GM19455 (cell line): ENCODE measurements at regions not wholly inside any gene's neighbourhood (a gene's known extent, or its start where the extent isn't known, plus 50 kb on each side); places are given as distances from the start of the nearest gene placed in this dataset.
"Not testable (repeated sequence)": the region's sequence is repeated elsewhere in the genome, so short reads cannot be mapped to it uniquely, and the experiment has no call there.

Experiments used
- ATAC-seq: cut with Tn5 transposase; IDR thresholded peaks from one replicate; pipeline ENCODE4 v1.9.1; 2021; ENCODE audit not compliant: unreplicated experiment

DNA sequence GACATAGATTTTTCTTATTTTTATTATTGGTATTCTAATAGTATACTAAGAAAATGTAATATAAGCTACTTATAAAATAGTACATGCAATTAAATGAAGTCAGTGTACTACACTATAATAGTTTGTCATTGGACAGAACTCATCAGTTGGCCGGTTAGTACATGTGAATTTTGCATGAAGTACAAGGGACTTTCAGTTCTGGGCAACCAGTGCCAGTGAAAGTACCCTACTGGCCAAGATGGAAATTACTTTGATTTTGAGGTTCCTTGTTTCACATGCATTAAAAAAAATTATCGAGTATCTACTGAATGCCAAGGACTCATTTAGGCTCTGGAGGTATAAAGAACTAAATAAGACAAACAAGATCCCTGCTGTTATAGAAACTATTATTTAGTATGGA is 213.4 kb upstream of the ELL2 start:
- no peak for ATAC-seq

DNA sequence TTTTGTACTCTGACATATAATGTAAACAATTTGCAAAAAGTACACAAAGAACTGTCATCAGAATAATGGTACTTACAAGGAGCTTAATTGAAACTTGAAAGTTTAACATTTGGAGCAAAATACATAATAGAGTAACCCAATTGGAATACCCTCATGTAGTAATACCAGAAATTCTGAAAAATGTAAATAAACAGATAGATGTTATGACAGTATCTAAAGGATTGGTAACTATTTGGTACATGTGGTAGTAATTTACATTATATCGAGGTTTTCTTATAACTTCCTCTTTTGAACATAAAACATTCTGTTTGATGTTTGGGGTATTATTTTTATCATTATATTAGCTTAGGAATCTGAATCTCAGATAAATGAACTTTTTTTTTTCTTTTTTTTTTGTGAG is 211.7 kb upstream of the ELL2 start:
- ATAC-seq = no peak

DNA sequence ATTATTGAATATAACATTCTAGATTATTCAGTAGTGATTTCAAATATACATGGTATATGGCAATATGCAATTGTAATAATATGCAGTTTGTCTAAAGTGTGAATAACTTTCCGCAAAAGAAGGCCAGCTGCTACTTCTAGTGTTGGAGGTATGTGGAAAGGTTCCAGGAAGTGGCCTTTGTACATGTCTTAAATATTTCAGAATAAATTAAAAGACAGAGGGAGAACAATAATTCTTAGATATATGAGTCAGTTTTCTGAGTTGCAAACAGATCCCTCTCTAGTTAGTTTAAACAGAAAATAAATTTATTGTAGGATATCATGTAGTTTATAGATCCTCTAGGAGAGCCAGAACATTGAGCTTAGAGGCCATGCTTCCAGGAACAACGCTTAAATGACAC is 210.8 kb upstream of the ELL2 start:
- no peak for ATAC-seq

DNA sequence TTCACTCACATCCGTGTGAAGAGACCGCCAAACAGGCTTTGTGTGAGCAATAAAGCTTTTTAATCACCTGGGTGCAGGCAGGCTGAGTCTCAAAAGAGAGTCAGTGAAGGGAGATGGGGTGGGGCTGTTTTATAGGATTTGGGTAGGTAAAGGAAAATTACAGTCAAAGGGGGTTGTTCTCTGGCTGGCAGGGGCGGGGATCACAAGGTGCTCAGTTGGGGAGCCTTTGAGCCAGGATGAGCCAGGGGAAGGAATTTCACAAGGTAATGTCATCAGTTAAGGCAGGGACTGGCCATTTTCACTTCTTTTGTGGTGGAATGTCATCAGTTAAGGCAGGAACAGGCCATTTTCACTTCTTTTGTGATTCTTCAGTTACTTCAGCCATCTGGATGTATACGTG is 210.3 kb upstream of the ELL2 start:
- ATAC-seq = not testable (repeated sequence)

DNA sequence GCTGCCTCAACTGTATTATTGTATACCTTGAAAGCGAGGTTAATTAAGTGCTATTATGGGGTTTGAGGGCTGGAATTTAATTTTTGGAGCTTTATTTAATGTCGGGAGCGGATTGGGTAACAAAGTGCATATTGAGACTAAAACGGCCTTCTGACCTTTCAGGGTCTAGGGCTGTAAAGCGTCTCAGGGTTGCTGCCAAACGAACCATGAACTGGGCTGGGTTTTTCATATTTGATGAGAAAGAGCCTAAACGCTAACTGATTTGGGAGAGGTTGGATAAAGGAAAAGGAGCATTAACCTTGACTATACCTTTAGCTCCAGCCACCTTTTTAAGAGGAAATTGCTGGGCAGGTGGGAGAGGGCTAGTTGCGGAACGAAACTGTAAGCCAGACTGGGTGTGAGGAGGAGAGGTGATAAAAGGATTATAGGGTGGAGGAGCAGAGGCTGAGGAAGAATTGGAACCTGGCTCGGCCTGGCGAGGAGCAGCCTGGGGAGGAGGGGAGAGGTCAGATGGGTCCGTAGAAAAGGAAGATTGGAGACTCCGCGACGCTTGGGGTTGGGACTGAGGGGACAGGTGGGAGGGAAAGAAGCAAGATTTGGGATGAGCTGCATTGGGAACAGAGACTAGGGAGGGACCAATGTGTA is 209.0 kb upstream of the ELL2 start:
- not testable (repeated sequence) for ATAC-seq

DNA sequence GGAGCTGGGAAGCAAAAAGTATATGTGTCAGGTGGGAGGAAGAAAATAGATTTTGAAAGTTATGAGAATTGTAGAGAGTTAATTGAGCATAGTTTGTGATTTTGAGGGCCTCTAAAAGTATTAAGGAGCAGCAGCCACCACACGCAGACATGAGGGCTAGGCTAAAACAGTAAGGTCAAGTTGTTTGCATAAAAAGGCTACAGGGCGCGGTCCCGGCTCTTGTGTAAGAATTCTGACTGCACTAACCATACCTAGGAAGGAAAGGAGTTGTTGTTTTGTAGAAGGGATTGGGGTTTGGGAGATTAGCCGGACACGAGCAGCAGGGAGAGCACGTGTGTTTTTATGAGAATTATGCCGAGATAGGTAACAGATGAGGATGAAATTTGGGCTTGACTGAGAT is 207.2 kb upstream of the ELL2 start:
- not testable (repeated sequence) for ATAC-seq

DNA sequence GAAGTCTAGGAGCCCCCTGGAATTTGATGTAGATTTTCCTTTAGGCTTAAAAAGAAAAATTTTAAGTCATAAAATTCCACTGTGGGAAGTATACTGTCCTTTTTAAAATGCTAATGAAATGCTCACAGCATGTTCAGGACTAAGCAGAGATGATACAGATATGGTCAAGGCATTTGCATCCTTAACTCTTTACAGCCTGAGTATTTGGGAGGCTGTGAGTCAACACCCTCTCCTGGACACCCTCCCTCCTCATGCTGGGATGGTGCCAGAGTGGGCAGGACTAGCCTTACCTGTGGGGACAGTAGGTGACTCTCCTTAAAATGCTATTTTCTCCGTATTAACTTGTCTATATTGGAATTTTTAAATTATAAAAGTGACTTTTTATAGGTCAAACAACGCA is 197.4 kb upstream of the ELL2 start:
- ATAC-seq = no peak

DNA sequence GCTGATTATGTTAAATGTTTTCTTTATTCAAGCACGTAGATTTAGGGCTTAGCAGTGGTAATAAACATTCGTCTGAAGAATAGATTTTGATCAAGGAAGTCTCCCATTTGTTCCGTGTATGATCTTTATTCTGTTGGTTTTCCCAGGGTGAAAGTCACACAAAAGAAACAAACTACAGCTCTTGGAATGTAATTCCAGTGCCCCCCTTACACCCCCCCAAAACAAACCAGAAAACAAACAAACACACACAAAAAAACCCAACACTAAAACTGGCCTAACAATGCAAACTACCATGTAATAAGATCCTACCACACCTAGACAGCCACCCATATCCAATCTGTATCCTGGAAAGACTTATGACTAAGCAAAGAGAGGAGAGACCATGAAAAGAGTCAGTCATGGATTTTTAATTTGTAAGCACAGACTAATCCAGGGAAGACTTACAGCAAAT is 196.2 kb upstream of the ELL2 start:
- no peak for ATAC-seq

DNA sequence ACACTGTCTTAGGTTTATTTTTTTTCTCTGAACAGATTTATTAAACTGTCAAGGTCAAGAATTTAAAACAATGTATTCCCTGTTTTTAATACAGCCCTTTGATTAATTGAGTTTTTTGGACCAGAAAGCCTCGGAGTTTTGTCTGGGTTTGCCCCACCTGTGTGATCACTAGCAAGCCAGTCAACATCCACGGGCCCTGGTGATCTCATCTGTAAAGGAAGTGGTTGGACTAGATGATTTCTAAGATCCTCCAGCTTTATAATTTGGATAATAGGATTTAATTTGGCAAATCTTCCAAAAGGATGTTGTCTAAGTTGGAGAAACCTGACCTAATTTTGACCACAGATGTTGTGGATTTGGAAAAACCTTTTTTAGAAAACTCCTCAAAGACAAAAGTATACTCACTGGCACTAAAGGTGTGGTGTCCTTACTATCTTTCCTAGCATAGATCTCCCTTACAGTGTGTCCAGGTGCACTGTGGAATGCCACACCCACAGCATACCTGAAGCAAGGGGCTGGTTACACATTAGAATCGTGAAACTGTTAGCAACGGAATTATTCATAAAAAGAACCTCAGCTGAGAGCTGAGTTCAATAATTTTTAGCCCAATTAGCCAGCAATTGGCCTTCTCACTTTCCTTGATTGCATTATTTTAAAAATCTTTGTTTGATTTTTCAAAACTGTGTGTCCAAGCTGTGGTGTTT is 195.6 kb upstream of the ELL2 start:
- ATAC-seq = no peak

DNA sequence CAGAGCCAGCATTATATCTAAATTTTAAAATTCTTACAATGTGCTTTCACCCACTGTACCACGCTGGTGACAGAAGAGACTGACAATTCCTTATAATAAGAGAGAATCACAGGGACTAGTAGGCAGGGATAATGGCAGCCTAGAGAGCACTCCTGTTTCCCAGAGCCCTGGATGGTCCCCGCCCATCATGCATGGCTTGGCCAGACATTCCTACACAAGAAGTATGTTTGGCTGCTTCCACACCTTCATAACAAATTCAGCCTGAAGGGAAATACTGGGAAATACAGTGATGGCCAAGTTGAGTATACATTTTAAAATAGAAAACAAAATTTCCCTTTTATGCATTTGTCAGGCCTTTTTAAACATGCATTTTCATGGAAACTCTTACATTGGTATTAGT is 193.5 kb upstream of the ELL2 start:
- ATAC-seq = no peak

DNA sequence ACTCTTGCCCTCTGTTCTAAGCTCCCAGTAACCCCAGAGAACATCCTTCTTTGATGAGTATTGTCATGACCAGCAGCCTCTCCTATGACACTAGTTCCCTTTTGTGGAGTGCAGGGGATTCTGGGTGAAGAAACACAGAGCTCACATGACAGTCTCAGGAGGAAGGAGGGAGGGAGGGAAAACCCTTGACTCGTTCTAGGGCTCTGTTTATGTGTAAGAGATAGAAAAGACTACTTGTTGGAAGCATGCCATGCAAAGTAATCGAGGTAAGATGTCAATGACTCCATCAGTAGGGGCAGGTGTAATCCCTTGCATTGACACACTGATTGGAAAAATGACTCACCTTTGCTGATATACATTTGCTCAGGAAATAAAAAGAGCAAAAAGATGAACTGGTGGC is 190.2 kb upstream of the ELL2 start:
- ATAC-seq = no peak

DNA sequence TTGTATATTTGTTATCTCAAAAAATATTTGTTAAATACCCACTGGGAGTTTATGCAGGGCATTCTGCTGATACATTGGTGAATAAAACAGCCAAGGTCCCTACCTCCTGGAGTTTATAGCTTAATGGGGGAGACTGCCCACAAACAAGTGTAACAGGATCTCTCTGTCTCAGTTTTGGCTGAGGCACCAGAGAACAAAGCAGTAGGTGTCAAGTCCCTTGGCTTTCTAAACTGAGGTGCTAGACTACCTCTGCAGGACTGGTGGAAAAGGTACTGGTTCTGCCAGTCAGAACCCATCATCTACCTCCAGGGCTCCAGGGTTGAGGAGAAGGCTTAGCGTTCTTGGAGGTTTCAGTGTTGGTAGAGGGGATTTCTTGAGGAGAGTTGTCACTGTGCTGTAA is 188.4 kb upstream of the ELL2 start:
- ATAC-seq = no peak

DNA sequence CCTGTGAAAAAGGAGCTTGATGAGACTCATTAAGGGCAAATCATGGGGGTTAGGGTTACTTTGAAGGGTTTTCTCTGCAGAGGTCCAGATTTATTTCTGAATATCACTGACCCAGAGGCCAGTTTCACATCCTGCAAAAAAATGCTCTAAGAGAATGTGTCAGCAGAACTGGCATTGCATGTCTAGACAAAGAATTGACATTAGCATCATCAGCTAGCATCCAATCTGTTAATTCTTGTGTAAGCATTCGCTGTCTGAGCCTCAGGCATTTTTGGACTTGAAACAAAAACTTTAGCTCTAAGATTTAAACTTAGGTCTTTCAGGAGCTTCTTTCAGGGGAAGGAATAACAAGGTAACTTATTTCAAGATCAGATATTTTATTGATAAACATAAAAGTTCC is 187.9 kb upstream of the ELL2 start:
- no peak for ATAC-seq

DNA sequence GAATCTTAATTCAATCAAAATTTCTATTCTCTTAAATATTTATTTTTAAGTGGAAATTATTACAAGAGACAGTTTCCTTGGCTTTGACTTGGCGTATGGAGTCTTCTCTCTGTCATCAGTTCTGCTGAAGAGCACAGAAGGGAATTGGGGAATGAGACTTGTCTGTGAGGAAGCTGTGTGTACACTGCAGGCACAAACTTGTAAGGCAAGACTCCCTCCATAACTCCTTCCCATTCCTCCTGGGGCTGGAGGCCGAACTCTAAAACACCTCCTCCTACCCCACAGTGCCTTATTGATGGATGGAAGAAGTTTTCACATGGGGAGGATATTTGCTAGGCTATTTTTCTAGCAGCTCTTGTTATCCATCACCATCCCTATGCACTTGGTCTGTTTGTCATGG is 187.4 kb upstream of the ELL2 start:
- no peak for ATAC-seq

DNA sequence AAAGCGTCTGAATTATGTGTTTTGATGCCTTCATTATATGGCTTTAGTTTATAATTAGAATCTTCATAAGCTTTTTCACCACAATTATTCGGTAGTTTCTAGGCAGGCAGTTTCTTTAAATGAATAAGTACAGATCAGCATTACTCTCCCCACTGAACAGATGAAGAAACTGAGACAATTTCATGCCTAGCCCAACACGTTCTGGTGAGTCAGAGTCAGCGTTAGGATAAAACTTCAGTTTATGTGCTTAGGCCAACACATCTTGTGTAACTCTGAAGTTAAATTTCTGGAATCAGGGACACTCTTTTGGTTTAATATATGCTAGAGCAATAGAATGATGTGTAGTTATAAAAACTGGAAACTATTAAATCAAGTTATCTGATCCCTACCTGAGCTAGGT is 186.7 kb upstream of the ELL2 start:
- ATAC-seq = no peak

DNA sequence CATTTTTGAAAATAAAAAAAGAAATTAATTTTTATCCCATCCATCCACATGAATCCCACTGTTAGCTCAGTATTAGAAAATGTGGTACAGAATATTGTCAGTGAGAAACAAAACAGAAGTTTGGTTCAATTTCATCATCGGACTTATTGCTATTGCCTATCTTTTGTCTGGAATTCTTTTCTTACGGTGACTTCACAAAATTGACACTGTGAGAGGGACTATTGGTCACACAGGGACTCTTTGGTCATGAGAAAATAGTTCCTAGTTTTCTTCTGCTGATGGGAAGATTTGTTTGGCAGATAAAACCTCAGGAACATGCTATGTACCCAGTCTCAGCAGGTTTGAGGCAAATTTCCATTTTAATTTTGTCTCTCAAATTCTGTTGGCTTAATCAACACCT is 186.2 kb upstream of the ELL2 start:
- no peak for ATAC-seq

DNA sequence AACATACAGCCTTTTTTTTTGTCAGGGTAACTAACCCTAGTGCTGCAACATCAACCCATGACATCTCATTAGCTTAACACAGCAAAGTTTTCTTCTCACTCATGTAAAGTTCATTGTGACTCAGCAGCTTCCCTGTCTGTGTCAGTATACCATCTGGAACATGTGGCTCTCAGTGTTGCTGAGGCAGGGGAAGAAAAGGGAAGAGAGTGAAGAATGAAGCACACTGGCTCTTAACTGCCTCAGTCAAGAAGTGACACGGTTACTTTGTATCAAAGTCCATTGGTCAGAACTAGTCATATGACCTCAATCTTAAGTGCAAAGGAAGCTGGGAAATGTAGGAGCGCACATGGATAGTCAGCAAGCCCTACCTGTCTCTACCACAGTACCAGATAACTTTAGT is 185.0 kb upstream of the ELL2 start:
- no peak for ATAC-seq

DNA sequence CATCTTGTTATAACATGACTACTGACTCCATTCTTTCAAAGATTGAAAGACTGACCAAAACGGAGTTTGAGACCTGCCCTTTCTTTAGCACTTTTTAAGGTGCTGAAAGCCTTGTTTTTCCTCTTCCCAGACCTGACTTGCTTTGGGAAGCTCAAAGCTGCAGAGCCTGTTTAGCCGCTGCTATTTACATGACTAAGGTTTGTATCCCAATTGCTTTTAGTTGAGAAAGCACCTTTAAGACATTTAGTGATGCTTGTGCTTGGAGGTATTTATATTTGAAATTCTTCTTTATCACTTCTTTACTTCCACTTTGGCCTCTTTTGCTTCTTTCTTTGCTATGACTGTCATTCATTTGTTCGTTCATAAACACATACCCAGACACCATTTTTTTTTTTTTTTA is 182.6 kb upstream of the ELL2 start:
- ATAC-seq = no peak

DNA sequence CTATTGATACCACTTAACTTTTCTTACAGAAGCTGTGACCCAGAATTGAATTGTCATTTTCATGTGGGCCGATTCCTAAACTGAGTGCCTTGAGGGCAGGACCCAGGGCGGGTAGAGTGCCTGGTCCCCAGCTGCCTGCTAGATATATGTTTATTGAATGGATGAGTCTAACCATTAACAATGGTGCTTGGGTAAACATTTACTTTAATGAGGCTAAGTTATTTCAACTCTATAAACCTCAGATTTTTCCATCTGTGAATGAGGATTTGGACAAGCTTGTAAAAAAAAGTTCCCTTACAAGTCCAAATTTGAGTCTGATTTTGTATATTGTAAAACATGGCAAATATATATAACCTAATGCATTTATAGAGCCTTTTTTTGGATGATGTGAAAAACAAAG is 181.8 kb upstream of the ELL2 start:
- ATAC-seq = no peak

DNA sequence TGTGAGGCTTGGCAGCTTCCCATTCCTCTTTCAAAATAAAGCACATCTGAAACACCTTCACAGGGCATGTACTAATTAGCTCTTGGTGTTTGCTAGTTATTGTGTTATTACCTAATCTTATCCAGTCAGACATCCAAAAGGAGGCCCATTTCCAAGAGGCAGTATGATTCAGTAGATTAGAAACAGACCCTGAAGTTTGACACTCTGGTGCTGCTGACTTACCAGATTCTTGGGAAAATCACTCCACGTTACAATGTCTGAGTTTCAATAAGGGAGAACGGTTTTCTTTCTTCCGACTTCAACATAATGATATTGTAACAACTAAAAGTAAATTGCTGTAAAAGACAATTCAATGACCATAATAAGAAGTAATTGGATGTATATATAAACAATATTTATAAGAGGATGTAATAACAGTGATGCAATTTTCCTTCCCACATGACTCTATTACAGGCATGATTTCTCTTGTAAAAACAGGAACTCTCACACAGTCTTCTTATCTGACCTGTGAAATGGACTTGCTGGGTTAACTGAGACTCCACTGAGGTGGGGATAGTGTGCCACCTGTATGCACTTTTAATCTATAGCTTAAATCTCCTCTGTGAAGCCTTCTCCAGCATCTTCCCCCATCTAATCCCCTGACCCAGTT is 181.3 kb upstream of the ELL2 start:
- ATAC-seq = no peak

DNA sequence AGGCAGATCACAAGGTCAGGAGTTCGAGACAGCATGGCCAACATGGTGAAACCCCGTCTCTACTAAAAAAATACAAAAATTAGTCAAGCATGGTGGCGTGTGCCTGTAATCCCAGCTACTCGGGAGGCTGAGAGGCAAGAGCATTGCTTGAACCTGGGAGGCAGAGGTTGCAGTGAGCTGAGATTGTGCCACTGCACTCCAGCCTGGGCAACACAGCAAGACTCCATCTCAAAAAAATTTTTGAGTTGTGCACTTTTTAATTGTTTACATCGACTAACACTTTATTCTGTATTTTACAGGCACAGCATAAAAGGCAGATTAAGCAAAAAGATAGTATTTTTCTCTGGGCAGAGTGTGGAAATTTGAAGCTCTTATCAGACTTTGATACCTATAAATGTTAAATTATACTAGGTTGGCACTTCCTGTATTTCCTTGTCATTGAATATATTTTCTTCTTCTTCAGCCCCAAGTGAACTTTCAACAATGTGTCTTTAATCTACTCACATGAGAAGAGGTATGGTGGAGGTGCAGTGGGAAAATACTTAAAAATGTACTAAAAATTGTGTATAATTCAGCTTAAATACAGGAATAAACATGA is 180.6 kb upstream of the ELL2 start:
- ATAC-seq = no peak

DNA sequence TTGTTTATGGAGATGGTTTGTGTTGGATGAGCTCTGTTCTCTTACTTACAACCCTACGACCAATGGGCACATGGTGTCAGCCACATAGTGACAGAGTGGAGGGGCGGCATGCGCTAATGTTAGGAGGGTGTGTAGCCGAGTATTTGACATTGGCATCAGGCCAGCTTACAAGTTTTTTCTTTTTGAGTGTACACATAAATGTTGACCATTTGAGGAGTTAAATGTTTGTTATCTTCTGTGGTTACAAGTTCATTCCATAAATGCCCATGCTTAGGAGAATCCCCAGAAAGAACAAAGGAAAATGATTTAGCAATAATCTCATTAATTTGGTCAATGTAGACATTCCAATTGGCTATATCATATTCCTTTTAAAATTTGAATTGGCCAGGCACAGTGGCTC is 180.1 kb upstream of the ELL2 start:
- ATAC-seq = no peak
